ENCODE measurements at regions not wholly inside any gene's neighbourhood (a gene's known extent, or its start where the extent isn't known, plus 50 kb on each side); places are given as distances from the start of the nearest gene placed in this dataset.

- DNase-seq (ENCODE audit: low read depth, low spot score), result peak; percentile 27
Measured at GRCh38 chr4:151604238-151604637, 156.6 kb downstream of the GATB start.

- DNase-seq (ENCODE audit: low read depth, low spot score), result no peak
Measured at GRCh38 chr4:151605215-151605614, 155.6 kb downstream of the GATB start.

- DNase-seq (ENCODE audit: low read depth, low spot score), result no peak
Measured at GRCh38 chr4:151606061-151606460, 154.7 kb downstream of the GATB start.

- DNase-seq (ENCODE audit: low read depth, low spot score), result no peak
Measured at GRCh38 chr4:151610229-151610628, 150.6 kb downstream of the GATB start.

- DNase-seq (ENCODE audit: low read depth, low spot score), result no peak
Measured at GRCh38 chr4:151611960-151612359, 148.8 kb downstream of the GATB start.

GRCh38 chr4:151613290-151613689 lies 147.5 kb downstream of the GATB start:
- DNase-seq (ENCODE audit: low read depth, low spot score), result no peak

GRCh38 chr4:151614561-151614960 lies 146.2 kb downstream of the GATB start:
- no peak for DNase-seq (ENCODE audit: low read depth, low spot score)

- no peak for DNase-seq (ENCODE audit: low read depth, low spot score)
Measured at GRCh38 chr4:151618858-151619257, 141.9 kb downstream of the GATB start.

GRCh38 chr4:151620066-151620465 lies 140.7 kb downstream of the GATB start:
- DNase-seq (ENCODE audit: low read depth, low spot score), result no peak
